NT2/D1 (cell line): ENCODE measurements at regions not wholly inside any gene's neighbourhood (a gene's known extent, or its start where the extent isn't known, plus 50 kb on each side); places are given as distances from the start of the nearest gene placed in this dataset.

ENCODE experiments used
- DNase-seq: peaks from one replicate; pipeline ENCODE4 v3.0.0-alpha.2; 2011; ENCODE audit warnings: low read depth, low spot score
- H3K27me3 ChIP-seq: 2 replicates; pipeline ENCODE4 v1.6.0; 2011; ENCODE audit warnings: mild to moderate bottlenecking; ENCODE audit not compliant: insufficient read length, insufficient read depth
- H3K36me3 ChIP-seq: 2 replicates; pipeline ENCODE4 v1.6.1; 2011; ENCODE audit warnings: mild to moderate bottlenecking, low read length, mixed read lengths; ENCODE audit not compliant: insufficient read depth, insufficient read length
- H3K4me1 ChIP-seq: 2 replicates; pipeline ENCODE4 v1.5.1; 2011; ENCODE audit not compliant: insufficient read depth, insufficient read length
- H3K4me3 ChIP-seq: 2 replicates; pipeline ENCODE4 v1.5.1; 2011; ENCODE audit warnings: low read depth; ENCODE audit not compliant: insufficient read length
- H3K9ac ChIP-seq: 2 replicates; pipeline ENCODE4 v1.6.0; 2011; ENCODE audit warnings: low read depth; ENCODE audit not compliant: insufficient read length
- H3K9me3 ChIP-seq: 2 replicates; pipeline ENCODE4 v1.5.1; 2011; ENCODE audit warnings: mild to moderate bottlenecking, low read length; ENCODE audit not compliant: insufficient read depth
- SUZ12 ChIP-seq: IDR thresholded peaks from 2 replicates; pipeline ENCODE4 v1.6.1; 2011; ENCODE audit not compliant: insufficient read length, insufficient read depth; ENCODE audit errors: extremely low read depth
- YY1 ChIP-seq: IDR thresholded peaks from 2 replicates; pipeline ENCODE4 v1.6.1; 2011; ENCODE audit not compliant: insufficient read length, insufficient read depth
- ZNF274 ChIP-seq: IDR thresholded peaks from 2 replicates; pipeline ENCODE4 v1.6.1; 2011; ENCODE audit warnings: mild to moderate bottlenecking, low read depth, low read length

GRCh38 chr4:108384544-108384943, 215.8 kb upstream of the LEF1 start:
- no peaks in the 10 kb centered on the region for H3K36me3 ChIP-seq
- no peak for DNase-seq
- H3K9ac ChIP-seq: no peak overlapping the region
- H3K4me3 ChIP-seq: no peak overlapping the region
- no peak for TF ChIP-seq SUZ12
- TF ChIP-seq YY1: no peak
- no peak for TF ChIP-seq ZNF274
- H3K9me3 ChIP-seq: no peaks in the 10 kb centered on the region
- H3K27me3 ChIP-seq: no peaks in the 10 kb centered on the region
- H3K4me1 ChIP-seq: no peaks in the 10 kb centered on the region

- H3K9me3 ChIP-seq: no peaks in the 10 kb centered on the region
Observed at GRCh38 chr4:108383157-108383556, 214.4 kb upstream of the LEF1 start.

GRCh38 chr4:108382751-108383150, 214.0 kb upstream of the LEF1 start:
- Histone ChIP-seq H3K9me3 (no peaks in the 10 kb centered on the region), H3K9ac (no peak overlapping the region), H3K36me3 (no peaks in the 10 kb centered on the region), H3K4me3 (no peak overlapping the region), H3K4me1 (no peaks in the 10 kb centered on the region), H3K27me3 (no peaks in the 10 kb centered on the region)
- DNase-seq: no peak
- no peak for TF ChIP-seq SUZ12
- no peak for TF ChIP-seq ZNF274

More at GRCh38 chr4:108383157-108383556, 214.4 kb upstream of the LEF1 start:
- Histone ChIP-seq H3K9ac (no peak overlapping the region), H3K4me1 (no peaks in the 10 kb centered on the region), H3K4me3 (no peak overlapping the region), H3K36me3 (no peaks in the 10 kb centered on the region), H3K27me3 (no peaks in the 10 kb centered on the region)
- no peak for TF ChIP-seq SUZ12
- no peak for TF ChIP-seq YY1
- TF ChIP-seq ZNF274: no peak
- DNase-seq: no peak

- Histone ChIP-seq H3K36me3 (no peaks in the 10 kb centered on the region), H3K4me1 (no peaks in the 10 kb centered on the region), H3K9ac (no peak overlapping the region), H3K27me3 (no peaks in the 10 kb centered on the region), H3K9me3 (no peaks in the 10 kb centered on the region), H3K4me3 (no peak overlapping the region)
- TF ChIP-seq YY1 (no peak), ZNF274 (no peak)
- no peak for DNase-seq
Observed at GRCh38 chr4:108378164-108378563, 209.4 kb upstream of the LEF1 start.

- TF ChIP-seq ZNF274 (no peak), YY1 (no peak), SUZ12 (no peak)
- Histone ChIP-seq H3K4me1 (no peaks in the 10 kb centered on the region), H3K9me3 (no peaks in the 10 kb centered on the region), H3K27me3 (no peaks in the 10 kb centered on the region), H3K36me3 (no peaks in the 10 kb centered on the region), H3K4me3 (no peak overlapping the region), H3K9ac (no peak overlapping the region)
- DNase-seq: no peak
Observed at GRCh38 chr4:108377021-108377420, 208.3 kb upstream of the LEF1 start.

GRCh38 chr4:108375434-108375833, 206.7 kb upstream of the LEF1 start:
- DNase-seq: no peak
- Histone ChIP-seq H3K9ac (no peak overlapping the region), H3K4me1 (no peaks in the 10 kb centered on the region), H3K9me3 (no peaks in the 10 kb centered on the region), H3K36me3 (no peaks in the 10 kb centered on the region), H3K27me3 (no peaks in the 10 kb centered on the region), H3K4me3 (no peak overlapping the region)
- TF ChIP-seq ZNF274: no peak
- no peak for TF ChIP-seq YY1
- no peak for TF ChIP-seq SUZ12

GRCh38 chr4:108372681-108373080, 203.9 kb upstream of the LEF1 start:
- Histone ChIP-seq H3K4me1 (no peaks in the 10 kb centered on the region), H3K27me3 (no peaks in the 10 kb centered on the region), H3K9me3 (peaks cover 10% of the 10 kb centered on the region), H3K36me3 (no peaks in the 10 kb centered on the region), H3K4me3 (no peak overlapping the region), H3K9ac (no peak overlapping the region)
- TF ChIP-seq ZNF274 (no peak), YY1 (no peak), SUZ12 (no peak)
- DNase-seq: no peak

GRCh38 chr4:108371282-108371681, 202.6 kb upstream of the LEF1 start:
- no peaks in the 10 kb centered on the region for H3K27me3 ChIP-seq
- H3K9ac ChIP-seq: no peak overlapping the region
- TF ChIP-seq ZNF274 (no peak), YY1 (no peak), SUZ12 (no peak)
- no peaks in the 10 kb centered on the region for H3K36me3 ChIP-seq
- H3K9me3 ChIP-seq: peaks cover 10% of the 10 kb centered on the region
- no peak for DNase-seq
- no peak overlapping the region for H3K4me3 ChIP-seq
- no peaks in the 10 kb centered on the region for H3K4me1 ChIP-seq
